SH-SY5Y (cell line): ENCODE measurements at regions not wholly inside any gene's neighbourhood (a gene's known extent, or its start where the extent isn't known, plus 50 kb on each side); places are given as distances from the start of the nearest gene placed in this dataset.

Source experiments
- GATA2 ChIP-seq: IDR thresholded peaks from 2 replicates; pipeline ENCODE4 v1.6.1; 2011; ENCODE audit warnings: mild to moderate bottlenecking, low read depth, low read length
- GATA3 ChIP-seq: IDR thresholded peaks from 2 replicates; pipeline ENCODE4 v1.6.1; 2011; ENCODE audit warnings: low read depth, mild to moderate bottlenecking, low read length, moderate library complexity

DNA sequence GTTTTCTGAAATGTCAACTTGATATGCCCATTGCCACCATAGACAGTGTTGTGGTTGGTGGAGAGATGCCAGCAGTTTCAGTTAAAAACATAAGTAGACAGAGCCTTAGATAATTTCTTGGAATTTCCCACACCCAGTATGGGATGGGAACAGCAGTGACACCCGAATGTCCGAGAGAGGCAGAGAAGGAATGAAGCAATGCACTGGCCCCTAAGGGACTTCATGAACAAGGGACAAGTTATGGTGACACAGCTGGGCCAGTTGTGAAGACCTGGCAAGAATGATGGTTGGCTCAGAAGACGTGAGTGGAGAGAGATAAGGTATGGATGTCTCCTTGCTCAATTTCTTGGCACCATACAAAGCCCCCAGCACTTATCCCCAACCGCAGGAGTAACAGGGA is 165.2 kb upstream of the APCDD1 start:
- TF ChIP-seq GATA2 (no peak), GATA3 (no peak)

GRCh38 chr18:10289951-10290637 is 164.3 kb upstream of the APCDD1 start:
- TF ChIP-seq GATA2 (no peak), GATA3 (no peak)

GRCh38 chr18:10290638-10291235 is 163.7 kb upstream of the APCDD1 start:
- TF ChIP-seq GATA3 (no peak), GATA2 (no peak)

- no peak for TF ChIP-seq GATA3
- TF ChIP-seq GATA2 = no peak
Measured at GRCh38 chr18:10291568-10291981, 162.9 kb upstream of the APCDD1 start.

DNA sequence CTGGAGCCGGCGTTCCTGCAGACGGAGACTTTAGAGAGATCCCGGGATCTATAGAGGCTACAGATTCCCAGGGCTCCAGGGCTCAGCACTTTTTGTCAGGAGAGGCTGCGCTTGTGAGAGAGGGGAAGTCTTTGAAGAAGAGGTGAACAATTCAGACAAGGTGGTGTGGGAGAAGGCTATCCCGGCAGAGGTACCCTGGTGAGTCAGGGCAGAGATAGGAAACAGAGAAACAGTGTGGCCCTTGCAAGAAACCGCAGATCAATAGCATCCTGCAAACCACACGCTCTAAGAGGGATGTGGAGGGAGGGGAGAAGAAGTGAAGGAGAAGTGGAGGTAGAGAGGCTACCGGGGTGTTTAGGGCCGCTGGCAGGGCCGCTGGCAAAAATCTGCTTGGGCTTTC is 160.5 kb upstream of the APCDD1 start:
- no peak for TF ChIP-seq GATA3

- TF ChIP-seq GATA3 (no peak), GATA2 (no peak)
Measured at GRCh38 chr18:10295751-10296150, 158.7 kb upstream of the APCDD1 start.

DNA sequence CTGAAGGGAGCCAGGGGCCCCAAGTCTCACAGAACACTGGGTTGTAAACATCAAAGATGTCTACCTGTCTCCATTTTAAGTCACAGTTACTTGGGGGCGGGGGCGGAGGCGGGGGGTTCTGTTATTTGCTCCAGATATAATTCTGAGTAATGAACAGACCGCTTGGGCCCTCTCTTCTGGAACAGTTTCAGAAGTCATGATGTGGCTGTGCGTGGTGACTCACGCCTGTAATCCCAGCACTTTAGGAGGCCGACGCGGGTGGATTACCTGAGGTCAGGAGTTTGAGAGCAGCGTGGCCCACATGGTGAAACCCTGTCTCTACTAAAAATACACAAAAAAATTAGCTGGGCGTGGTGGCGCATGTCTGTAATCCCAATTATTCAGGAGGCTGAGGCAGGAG is 157.9 kb upstream of the APCDD1 start:
- TF ChIP-seq GATA3 (no peak), GATA2 (no peak)

GRCh38 chr18:10297086-10297485 is 157.3 kb upstream of the APCDD1 start:
- TF ChIP-seq GATA2 = no peak
- TF ChIP-seq GATA3 = no peak

DNA sequence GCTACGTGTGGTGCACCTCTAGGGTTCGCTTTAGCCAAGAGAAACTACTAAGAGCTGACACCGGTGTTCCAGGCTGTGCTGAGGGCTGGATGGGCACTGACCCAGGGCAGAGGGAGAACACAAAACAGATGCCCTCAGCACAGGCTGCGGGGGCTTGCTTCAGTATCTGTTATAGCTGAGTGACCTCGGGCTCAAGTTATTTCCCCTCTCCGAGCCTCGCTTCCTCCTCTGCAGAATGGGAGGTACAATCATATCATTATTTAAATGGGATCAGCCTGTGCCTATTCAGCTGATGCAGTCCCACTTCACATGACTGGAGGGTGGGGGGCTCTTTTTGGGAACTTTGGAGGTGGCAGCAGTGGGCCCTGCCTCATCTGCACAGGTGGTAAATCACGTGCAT is 156.1 kb upstream of the APCDD1 start:
- TF ChIP-seq GATA2 (no peak), GATA3 (no peak)

- TF ChIP-seq GATA2 = no peak
- TF ChIP-seq GATA3 = no peak
Measured at GRCh38 chr18:10299643-10300042, 154.8 kb upstream of the APCDD1 start.

GRCh38 chr18:10300739-10301138 is 153.7 kb upstream of the APCDD1 start:
- TF ChIP-seq GATA2 = no peak
- TF ChIP-seq GATA3 = no peak

DNA sequence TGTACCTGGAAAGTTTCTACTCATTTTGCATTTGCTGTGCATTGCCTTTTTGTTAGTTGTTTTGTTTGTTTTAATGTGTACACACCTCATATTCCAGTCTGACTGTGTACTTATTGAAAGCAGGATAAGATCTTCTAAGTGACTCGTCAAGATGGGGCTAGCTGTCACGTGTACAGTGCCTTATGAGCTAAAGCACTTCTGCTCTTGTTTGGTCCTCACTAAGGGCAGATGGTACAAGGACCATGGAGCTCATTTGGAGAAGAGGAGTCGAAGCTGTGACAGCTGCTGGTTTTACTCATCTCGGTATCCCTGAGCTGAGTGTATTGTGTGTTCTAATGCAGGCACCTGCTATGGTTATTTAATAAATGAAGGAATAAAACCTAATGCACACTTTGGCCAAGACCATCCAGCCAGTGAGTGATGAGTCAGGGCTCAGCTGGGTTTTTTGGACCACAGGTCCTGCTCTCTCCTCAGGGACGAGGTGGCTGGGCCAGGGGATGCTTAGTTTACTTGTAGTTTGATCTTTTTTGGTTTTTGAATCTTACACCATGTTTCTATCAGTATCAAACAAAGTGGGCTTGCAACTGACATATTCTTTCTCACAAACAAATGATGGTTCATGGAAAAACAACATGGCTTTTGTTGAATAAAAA is 152.5 kb upstream of the APCDD1 start:
- TF ChIP-seq GATA2 (no peak), GATA3 (no peak)

DNA sequence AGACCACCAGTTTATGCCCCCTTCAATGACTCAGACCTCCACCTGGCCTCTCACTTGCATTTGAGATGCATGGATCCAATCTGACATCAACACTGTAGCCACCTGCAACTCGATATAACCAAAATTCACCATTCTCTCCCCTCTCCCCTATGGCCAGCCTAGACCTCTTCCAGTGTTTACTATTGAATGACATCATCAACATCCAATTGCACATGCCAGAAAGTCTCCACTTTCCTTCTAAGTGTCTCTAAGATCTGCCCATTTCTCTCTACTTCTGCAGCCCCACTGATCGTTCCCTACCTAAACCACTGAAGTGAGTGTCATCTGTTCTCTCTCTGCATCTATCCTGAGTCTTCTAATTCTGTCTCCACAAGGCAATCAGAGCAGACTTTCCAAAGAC is 151.3 kb upstream of the APCDD1 start:
- no peak for TF ChIP-seq GATA2
- TF ChIP-seq GATA3 = no peak

DNA sequence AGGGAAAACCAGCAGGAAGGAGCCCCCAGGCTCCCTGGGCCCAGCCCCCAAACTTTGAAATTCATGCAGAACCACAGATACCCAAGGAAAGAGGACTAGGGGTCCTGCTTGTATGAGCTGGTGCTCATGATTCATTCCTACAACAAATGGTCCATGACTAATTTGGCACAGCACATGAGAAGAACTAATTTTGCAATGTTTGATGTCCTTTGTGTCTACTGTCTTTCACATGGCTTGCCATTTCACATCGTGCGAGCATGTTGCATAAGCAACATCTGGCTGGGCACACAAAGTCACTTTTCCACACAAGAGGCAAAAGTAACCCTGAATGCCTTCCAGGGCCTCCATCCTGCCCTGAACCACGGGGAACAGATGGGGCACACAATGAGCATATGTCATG is 149.6 kb upstream of the APCDD1 start:
- TF ChIP-seq GATA3 = no peak
- no peak for TF ChIP-seq GATA2

GRCh38 chr18:10306779-10307178 is 147.7 kb upstream of the APCDD1 start:
- TF ChIP-seq GATA3 (no peak), GATA2 (no peak)

- TF ChIP-seq GATA2 (no peak), GATA3 (no peak)
Measured at GRCh38 chr18:10308154-10308553, 146.3 kb upstream of the APCDD1 start.
